ENCODE measurements at regions not wholly inside any gene's neighbourhood (a gene's known extent, or its start where the extent isn't known, plus 50 kb on each side); places are given as distances from the start of the nearest gene placed in this dataset.

DNA sequence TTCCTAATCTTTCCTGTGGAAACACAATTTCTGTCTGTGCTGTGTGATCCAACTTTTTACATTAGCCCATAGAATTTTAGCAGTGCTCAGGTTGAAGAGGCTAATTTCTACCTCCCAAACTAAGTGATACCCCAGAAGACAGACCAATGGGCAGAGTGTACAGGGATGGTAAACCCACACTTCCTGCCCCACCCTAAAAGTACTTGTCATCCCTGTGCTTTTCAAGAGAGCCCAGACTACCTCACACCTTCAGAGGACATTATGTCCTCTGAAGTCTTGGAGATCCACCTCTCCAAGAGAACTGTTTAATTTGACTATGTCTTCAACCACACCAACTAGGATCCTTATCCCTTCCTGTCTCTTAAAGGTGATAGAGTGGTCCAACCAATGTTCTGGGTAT lies 82.0 kb upstream of the ACSL1 start:
- ChIA-PET POLR2A (no interaction called here), CTCF (ENCODE audit: low intra/inter-chr PET ratio, low total read pairs) (no interaction called here)
- H3K27ac ChIP-seq (ENCODE audit: extremely low read length, insufficient read depth, low read length): no peak overlapping the region
- DNase-seq (ENCODE audit: low spot score) (no peak), FAIRE-seq (no peak), ATAC-seq (no peak)
- no peaks in the 10 kb centered on the region for H3K4me1 ChIP-seq (ENCODE audit: insufficient read depth, low read length)
- no peak overlapping the region for H2AFZ ChIP-seq (ENCODE audit: low read length)
- intact Hi-C loops (cut with micrococcal nuclease; ENCODE audit: unreplicated experiment) (no loop called here), in situ Hi-C loops (cut with HindIII; ENCODE audit: extremely low pct_ligation_motif_present, low pct_unique_long_range_greater_than_20kb) (no loop called here)
- TF ChIP-seq GMEB2 (CRISPR knock-in tag; IDR thresholded peaks at IDR 0.05; ENCODE audit: low read depth): no peak
- no peak for TF ChIP-seq ZNF598 (CRISPR knock-in tag; IDR thresholded peaks at IDR 0.05; ENCODE audit: borderline replicate concordance)
- TF ChIP-seq CENPT (CRISPR knock-in tag; IDR thresholded peaks at IDR 0.05; ENCODE audit: low read depth): no peak
- TF ChIP-seq, protein P1, sequence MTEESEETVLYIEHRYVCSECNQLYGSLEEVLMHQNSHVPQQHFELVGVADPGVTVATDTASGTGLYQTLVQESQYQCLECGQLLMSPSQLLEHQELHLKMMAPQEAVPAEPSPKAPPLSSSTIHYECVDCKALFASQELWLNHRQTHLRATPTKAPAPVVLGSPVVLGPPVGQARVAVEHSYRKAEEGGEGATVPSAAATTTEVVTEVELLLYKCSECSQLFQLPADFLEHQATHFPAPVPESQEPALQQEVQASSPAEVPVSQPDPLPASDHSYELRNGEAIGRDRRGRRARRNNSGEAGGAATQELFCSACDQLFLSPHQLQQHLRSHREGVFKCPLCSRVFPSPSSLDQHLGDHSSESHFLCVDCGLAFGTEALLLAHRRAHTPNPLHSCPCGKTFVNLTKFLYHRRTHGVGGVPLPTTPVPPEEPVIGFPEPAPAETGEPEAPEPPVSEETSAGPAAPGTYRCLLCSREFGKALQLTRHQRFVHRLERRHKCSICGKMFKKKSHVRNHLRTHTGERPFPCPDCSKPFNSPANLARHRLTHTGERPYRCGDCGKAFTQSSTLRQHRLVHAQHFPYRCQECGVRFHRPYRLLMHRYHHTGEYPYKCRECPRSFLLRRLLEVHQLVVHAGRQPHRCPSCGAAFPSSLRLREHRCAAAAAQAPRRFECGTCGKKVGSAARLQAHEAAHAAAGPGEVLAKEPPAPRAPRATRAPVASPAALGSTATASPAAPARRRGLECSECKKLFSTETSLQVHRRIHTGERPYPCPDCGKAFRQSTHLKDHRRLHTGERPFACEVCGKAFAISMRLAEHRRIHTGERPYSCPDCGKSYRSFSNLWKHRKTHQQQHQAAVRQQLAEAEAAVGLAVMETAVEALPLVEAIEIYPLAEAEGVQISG (CRISPR knock-in tag; IDR thresholded peaks at IDR 0.05): no peak
- TF ChIP-seq HOXA7 (CRISPR knock-in tag; IDR thresholded peaks at IDR 0.05): no peak
- no peak for TF ChIP-seq ZMYM3 (CRISPR knock-in tag; IDR thresholded peaks at IDR 0.05)
- TF ChIP-seq ZSCAN20 (CRISPR knock-in tag; IDR thresholded peaks at IDR 0.05; ENCODE audit: borderline replicate concordance): no peak
- TF ChIP-seq ZNF720 (CRISPR knock-in tag; IDR thresholded peaks at IDR 0.05): no peak
- H3K27me3 ChIP-seq (ENCODE audit: control insufficient read depth in 1 of 2, insufficient read depth in 2 of 2, low read length in 2 of 2): no peaks in the 10 kb centered on the region
- H3K36me3 ChIP-seq (replicated peaks in 1 of 2; ENCODE audit: control insufficient read depth in 1 of 2, insufficient read depth in 2 of 2, low read length in 2 of 2): no peaks in the 10 kb centered on the region
- no TSS peak for BruUV-seq (replicated peaks)
- H4K20me1 ChIP-seq (ENCODE audit: insufficient read depth, low read length): no peaks in the 10 kb centered on the region
- no peaks in the 10 kb centered on the region for H3K79me2 ChIP-seq (ENCODE audit: insufficient read depth, low read length)
- no peak overlapping the region for H3K9ac ChIP-seq (ENCODE audit: insufficient read depth, low read depth, low read length)
- no peak overlapping the region for H3K4me2 ChIP-seq (ENCODE audit: low read depth, low read length)
- no peak overlapping the region for H3K4me3 ChIP-seq (replicated peaks in 1 of 3; ENCODE audit: insufficient read depth in 1 of 3, low read depth in 2 of 3, low read length in 3 of 3)
- H3K9me3 ChIP-seq (ENCODE audit: low read length): peaks cover 8% of the 10 kb centered on the region

All from HepG2 (cell line).